H4 (cell line): ENCODE measurements at regions not wholly inside any gene's neighbourhood (a gene's known extent, or its start where the extent isn't known, plus 50 kb on each side); places are given as distances from the start of the nearest gene placed in this dataset.

ENCODE experiments used
- DNase-seq: peaks from one replicate; pipeline ENCODE4 v3.0.0-alpha.2; 2015; ENCODE audit warnings: low spot score

DNA sequence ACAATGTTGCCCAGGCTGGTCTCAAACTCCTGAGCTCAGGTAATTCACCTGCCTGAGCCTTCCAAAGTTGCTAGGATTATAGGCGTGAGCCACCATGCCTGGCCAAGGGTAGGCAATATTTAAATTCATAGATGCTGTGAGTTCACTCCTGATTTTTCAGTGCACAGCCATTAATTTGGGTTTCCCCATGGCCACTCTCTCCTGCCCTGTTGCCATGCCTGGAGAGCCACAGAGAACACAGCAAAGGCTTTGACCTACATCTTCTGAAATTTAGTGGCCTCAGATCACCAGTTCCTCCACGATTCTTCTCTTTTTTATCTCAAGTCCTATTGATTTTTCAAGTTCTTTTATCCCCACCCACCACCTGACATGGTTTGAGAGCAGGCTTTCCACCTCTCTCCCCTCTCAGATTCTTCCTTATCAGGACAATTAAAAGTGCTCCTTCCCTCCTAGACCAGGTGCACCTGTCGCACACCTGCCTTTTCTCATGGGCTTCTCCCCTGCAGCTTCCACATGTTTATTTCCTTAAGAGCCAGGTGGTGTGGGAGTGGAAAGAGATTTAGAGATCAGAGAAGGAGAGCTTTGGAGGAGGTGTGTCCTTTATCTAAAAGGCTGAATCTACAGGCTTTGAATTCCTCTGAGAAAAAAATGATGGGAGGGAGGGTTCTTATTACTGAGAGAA lies 123.8 kb downstream of the ADRA2A start:
- DNase-seq = no peak

DNA sequence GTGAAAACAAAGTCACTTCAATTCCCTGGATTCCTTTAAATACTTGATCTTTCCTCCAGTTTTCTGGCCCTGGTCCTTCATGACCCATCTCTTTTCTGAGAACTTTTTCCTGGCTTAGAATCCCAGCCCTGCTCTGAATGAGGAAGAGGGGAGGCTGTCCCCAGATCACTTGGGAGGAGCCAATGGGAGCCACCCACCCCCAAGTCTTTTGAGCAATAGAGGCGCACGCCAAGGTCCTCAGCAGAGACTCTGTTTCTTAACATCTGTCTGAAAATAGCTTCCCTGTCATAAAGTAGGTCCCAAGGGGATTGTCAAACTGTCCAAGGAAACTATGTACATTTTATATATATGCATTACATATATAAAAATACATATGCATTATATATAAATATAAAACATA lies 126.8 kb downstream of the ADRA2A start:
- DNase-seq = no peak

- DNase-seq = no peak
Measured at GRCh38 chr10:111204838-111205237, 128.0 kb downstream of the ADRA2A start.

DNA sequence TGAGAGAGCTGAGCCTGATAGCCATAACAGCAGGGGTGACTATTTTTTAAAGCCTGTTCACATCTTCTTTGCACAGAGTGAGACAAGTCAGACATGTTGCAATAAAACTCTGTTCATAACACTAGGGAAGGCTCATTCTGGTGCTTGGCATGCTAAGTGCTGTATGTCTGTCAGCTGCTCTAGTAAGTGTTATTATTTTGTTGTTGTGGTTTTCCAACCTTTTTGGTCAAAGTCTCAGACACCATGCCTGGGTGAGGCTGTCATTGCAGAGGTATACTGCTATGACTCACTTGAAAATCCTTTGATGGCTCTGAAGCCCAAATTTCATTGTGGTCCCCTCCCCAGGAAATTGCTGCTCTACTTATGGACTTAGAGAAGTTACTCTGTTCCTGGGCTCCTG lies 129.7 kb downstream of the ADRA2A start:
- no peak for DNase-seq

GRCh38 chr10:111207500-111207899 lies 130.7 kb downstream of the ADRA2A start:
- DNase-seq = no peak

DNA sequence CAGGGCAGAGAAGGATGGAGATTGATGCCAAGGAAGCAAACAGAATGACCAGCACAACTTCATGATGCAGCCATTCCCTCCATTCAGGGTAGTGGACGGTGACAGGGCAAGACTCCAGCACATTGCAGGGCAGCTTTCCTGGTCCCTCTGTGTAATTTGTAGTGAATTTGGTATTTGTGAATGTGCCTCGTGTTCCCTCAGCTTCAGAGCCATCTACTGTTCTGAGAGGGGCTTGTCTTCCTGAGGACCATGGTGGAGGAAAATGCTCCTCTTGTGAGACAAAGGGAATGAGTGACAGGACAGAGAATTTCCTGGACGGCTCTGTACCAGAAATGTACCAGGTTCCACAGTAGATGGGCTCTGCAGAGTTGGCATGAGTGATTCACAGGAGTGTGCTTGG lies 132.1 kb downstream of the ADRA2A start:
- DNase-seq = no peak

- no peak for DNase-seq
Measured at GRCh38 chr10:111209692-111210091, 132.9 kb downstream of the ADRA2A start.

DNA sequence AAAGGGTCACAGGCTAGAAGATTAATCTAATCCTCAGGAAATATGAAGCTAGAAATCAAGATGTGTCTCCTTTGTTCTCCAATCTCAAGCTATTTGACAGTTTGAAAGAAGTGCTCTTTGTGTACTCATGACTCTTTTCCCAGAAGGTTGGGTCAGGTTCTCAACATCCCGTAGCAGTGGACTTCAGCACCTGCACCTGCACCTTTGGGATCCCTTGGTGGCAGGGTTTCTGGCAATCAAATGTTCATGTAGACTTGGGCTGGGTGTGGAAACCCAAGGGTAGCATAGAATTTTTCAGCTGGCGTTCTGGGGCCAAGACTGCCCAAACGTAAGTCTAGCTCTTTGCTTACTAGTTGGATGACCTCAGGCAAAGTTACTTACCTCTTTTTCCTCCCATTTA lies 134.4 kb downstream of the ADRA2A start:
- no peak for DNase-seq

DNA sequence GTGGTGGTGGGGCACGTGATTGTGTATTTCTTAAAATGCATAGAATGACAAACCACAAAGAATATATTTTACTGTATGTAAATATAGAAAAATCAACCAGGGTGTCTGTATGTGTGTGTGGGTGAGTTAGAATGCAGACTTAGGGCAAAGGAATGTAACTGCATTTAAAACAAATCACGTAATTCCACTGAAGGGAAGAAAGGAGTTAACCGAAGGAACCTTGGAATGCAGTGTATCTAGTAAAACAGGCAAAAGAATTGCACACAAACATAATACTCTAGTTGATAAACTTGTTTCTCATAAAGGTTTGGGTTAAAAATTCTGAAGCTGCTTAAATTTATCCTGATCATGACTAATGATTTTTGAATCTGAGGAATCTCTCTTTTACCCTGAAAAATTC lies 134.9 kb downstream of the ADRA2A start:
- no peak for DNase-seq

DNA sequence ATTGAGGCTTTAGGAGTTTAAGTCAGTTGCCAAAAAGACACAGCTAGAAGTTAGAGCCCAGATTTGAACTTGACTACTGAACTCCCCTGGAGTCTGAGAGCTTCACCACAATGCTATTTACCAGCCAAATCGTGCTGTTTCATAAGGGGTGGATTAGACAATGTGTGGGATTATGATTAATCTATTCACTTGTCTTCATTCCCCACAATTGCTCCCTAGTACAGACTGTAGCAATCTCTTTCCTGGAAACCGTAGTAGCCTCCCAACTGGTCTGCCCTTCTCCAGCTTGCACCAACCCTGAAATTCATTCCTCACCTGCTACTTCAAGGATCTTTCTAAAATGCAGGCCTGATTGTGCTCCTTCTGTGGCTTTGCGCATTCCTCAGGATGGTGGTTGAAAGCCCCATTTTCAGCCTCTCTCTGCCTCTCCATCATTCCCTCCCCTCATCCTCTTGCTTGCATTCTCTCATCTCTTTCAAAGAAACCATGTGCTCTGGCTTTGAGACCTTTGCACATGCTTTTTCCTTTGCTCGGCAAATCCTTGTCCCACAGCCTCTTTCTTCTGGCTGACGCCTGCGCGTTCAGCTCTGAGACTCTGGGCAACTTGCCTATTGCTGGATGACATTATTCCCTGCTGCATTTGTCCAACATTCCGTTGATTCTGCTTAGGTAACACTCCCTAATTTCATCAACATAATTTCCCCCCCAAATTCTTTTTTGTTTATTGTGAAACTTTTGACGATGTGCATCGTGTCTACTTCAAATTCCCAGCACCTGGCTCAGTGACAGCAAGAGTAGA lies 145.1 kb downstream of the ADRA2A start:
- DNase-seq = no peak

DNA sequence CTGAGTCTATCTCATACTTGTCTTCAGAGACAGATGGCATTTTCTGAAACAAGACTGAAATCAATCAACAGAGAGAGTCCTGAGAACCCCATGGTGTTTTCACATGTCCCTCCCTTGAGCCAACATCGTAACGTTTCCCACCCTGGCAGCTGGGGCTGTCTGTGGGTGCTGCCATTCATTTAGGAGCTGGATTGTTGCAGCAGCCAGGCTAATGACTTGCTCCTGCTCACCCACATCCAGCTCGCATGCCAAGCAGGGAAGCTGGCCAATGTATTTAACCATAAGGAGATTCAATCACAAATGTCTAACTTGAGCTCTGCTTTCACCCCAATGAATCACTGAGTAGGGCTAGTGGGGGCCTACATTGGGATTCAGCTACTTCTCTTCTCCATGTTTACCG lies 146.1 kb downstream of the ADRA2A start:
- no peak for DNase-seq

DNA sequence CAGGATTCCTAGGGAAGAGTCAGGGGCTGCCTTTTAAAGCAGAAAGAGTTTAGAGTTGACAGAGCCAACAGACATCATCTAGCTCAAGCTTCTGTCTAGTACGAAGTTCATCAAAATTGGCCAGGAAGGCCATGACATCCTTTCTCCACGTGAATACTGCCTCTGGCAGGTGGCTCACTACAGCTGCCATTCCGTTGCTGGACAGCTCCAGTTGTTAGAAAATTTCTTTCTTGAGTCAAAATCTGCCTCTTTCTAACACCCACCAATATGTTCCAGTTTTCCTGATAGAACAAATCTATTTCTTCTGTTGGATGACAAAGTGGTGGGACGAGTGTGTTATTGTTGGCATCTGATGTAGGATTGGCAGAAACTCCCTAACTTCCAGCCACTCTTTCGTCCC lies 154.9 kb downstream of the ADRA2A start:
- DNase-seq = no peak

DNA sequence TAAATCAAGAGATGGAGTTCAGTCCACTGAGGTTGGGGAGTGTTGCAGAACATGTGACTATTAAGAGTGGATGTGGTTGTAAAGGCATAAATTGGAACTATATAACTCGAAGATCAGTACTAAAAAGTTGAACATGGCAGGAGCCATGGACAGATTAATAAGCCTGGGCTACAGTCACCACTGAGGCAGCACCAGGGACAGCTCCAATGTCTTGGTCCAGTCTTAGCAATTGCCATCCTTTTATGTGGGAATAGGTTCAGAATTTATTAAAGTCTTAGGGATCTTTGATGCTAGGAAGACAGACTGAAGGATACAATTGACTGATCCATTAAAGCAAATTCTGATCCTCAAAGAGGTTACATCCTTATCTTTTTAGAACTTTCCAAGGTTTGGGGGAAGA lies 156.6 kb downstream of the ADRA2A start:
- DNase-seq = no peak

GRCh38 chr10:111234234-111234913 lies 157.5 kb downstream of the ADRA2A start:
- DNase-seq = no peak

DNA sequence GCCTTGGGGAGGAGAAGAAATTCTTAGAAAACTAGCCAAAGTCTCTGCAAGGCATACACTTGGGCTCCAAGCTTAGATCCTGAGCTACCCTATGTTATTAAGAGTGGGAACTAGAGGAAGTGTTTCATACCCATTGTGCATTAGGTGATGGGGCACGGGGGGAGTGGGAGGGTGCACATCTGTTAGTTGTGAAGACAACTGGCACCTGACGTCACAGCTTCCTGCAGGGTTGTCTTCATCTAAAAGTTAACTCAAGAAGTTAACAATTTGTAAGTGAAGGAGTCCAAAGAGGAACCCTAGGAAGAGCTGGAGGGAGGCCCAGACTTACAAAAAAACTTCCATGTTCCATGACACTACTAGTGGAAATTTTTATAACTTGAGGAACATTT lies 158.1 kb downstream of the ADRA2A start:
- no peak for DNase-seq

DNA sequence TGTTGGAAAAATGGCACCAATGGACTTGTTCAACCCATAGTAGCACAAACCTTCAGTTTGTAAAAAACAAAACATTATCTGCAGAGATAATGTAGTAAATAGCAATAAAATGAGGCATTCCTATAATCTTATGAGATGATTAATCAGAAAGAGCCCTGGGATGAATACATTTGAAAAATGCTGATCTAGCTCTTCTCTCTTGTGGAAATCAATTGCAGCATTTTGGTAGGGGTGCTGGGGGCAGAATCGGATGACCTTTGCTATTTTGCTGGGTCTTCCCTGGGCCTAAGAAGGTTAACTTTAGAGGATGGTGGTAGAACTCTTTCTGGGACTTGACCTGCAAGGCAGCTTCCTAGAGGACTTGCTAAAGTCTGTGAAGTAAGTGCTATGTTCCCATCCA lies 163.5 kb downstream of the ADRA2A start:
- DNase-seq = no peak

DNA sequence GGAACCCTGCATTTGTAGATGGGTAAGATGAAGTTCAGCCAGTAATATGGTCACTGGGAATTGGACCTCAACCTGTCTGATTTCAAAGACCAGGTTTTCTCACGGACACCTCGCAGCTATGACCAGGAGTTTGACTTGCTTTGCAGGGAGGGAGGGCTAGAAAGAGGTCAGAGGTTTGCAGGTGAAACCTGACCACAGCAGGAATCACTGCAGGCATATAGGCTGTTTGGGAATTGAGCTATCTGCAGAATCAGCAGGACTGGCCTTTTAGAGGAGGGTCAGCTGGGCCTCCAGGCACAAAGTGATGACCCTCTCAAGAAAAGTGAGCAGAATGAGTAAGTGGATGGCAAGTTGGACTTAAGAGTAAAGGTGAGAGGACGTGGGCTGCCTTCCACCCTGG lies 166.3 kb downstream of the ADRA2A start:
- DNase-seq = no peak

DNA sequence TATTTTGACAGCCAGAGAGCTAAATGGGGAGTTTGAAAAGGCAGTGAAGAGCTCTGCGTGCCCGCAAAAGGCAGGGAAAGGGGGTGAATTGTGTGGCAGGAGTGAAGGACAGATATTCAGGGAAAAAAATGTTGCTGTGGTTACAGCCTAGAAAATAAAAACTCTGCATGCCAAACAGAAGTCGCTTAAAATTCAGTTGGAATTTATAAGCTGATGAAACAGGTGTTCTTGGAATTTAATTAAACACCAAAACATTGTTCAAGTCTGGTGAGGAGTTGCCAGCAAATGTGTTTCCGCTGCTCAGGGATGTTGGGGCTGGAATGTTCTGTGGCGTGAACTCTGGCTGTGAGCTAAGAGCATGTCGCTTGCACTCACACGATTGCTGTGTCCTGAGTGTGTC lies 169.3 kb downstream of the ADRA2A start:
- no peak for DNase-seq

DNA sequence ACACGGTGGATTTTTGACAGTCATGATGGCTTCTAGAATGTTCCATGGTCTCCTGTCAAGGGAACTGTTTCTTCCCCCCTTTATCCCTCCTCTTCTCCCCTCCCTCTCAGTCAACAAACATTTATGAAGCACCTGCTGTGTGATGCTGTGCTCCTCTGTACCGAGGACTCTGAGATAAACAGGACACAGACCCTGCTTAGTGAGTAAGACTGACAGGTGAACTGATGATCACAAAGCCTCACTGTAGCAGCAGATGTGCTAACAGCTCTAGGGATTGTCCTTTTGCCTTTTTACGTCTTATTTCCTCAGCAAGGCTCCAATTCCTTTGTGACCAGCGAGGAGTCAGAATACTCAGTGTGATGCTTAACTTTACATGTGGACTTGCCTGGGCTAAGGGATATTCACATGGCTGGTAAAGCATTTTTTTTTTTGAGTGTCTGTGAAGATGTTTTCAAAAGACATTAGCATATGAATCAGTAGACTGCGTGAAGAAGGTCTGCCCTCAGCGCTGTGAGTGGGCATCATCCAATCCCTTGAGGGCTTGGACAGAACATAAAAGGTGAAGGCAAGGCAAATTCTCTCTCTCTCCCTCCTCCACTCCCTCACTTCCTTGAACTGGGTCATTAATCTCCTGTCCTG lies 170.1 kb downstream of the ADRA2A start:
- no peak for DNase-seq

- no peak for DNase-seq
Measured at GRCh38 chr10:111247781-111248389, 171.1 kb downstream of the ADRA2A start.

- DNase-seq = no peak
Measured at GRCh38 chr10:111249925-111250324, 173.1 kb downstream of the ADRA2A start.

GRCh38 chr10:111261081-111261615 lies 184.3 kb downstream of the ADRA2A start:
- no peak for DNase-seq
